Body of pancreas (tissue), 4 donors: ENCODE measurements at regions not wholly inside any gene's neighbourhood (a gene's known extent, or its start where the extent isn't known, plus 50 kb on each side); places are given as distances from the start of the nearest gene placed in this dataset.
"Not testable (repeated sequence)": the region's sequence is repeated elsewhere in the genome, so short reads cannot be mapped to it uniquely, and the experiment has no call there.

Experiments used
- ATAC-seq: fragments of 150-250 bp; one replicate; pipeline ENCODE4 v1.9.1; 2016
- DNase-seq, 4 donors: peaks; one replicate each; pipeline ENCODE4 v3.0.0-alpha.2; 2019
- H3K27ac ChIP-seq, 4 donors: fragments of 200-600 bp; sonication (generic); 1 replicate in 3 of 4; 2 replicates in 1 of 4; pipeline versions ENCODE4 v1.5.1 to v1.6.1; 2016 to 2019; ENCODE audit warnings: mild to moderate bottlenecking in 1 of 4, mixed read lengths in 1 of 4, moderate library complexity in 1 of 4
- H3K27me3 ChIP-seq, 2 donors: fragments of 200-600 bp; sonication (generic); one replicate each; pipeline ENCODE4 v1.6.0; 2016; ENCODE audit warnings: mild to moderate bottlenecking in 1 of 2
- H3K36me3 ChIP-seq, 2 donors: fragments of 200-600 bp; sonication (generic); replicated peaks in 1 of 2; 2 replicates each; pipeline ENCODE4 v1.5.1; 2016; ENCODE audit warnings: low read depth in 2 of 2; ENCODE audit not compliant: insufficient read depth in 1 of 2
- H3K4me1 ChIP-seq: fragments of 200-600 bp; sonication (generic); one replicate; pipeline ENCODE4 v1.6.0; 2016
- H3K4me3 ChIP-seq, 2 donors: fragments of 200-600 bp; sonication (generic); 1 replicate in 1 of 2; 2 replicates in 1 of 2; pipeline ENCODE4 v1.5.1; 2016 to 2019
- H3K9me3 ChIP-seq, 3 donors: fragments of 200-600 bp; sonication (generic); 1 replicate in 2 of 3; 2 replicates in 1 of 3; pipeline ENCODE4 v1.5.1; 2016
- CTCF ChIP-seq, 7 experiments: fragments of 450-650 bp in 4 of 7; fragments of 200-600 bp in 3 of 7; sonication (generic) in 3 of 7; IDR thresholded peaks; one replicate each; pipeline ENCODE4 v1.5.1; 2016 to 2019; ENCODE audit warnings: antibody characterized with exemption in 7 of 7
- POLR2A ChIP-seq, 3 donors: fragments of 450-650 bp; IDR thresholded peaks; one replicate each; pipeline ENCODE4 v1.6.1; 2016; ENCODE audit warnings: antibody characterized with exemption in 3 of 3, mild to moderate bottlenecking in 2 of 3
- WGBS, 2 donors: methylation state at CpG; one replicate each; pipeline ENCODE4 v1.1.5; 2017; 5-methylcytosine and 5-hydroxymethylcytosine counted together
- intact Hi-C: fragments of 100-400 bp; cut with DNase I; formaldehyde crosslinking; loops from one replicate; pipeline ENCODE4 v1.15.1; 2023

- no peaks in the 10 kb centered on the region for H3K4me1 ChIP-seq
- DNase-seq, result no peak
- intact Hi-C loops, result no loop called here
- H3K27ac ChIP-seq, result no peak overlapping the region
- TF ChIP-seq POLR2A (IDR thresholded peaks at IDR 0.05) (no peak), CTCF (IDR thresholded peaks at IDR 0.05) (no peak)
- no peaks in the 10 kb centered on the region for H3K36me3 ChIP-seq
- no peaks in the 10 kb centered on the region for H3K27me3 ChIP-seq
- no peak overlapping the region for H3K4me3 ChIP-seq
- 51 to 53% methylated on average over 2 of the region's 2 CpGs for WGBS, 2 donors
- no peak for ATAC-seq
- no peaks in the 10 kb centered on the region for H3K9me3 ChIP-seq
These were observed 268.5 kb downstream of the SATB2 start for GRCh38 chr2:199189229-199189628.

- no peak for TF ChIP-seq CTCF (IDR thresholded peaks at IDR 0.05)
- TF ChIP-seq POLR2A (IDR thresholded peaks at IDR 0.05), result no peak
- no peaks in the 10 kb centered on the region for H3K4me1 ChIP-seq
- intact Hi-C loops, result no loop called here
- no peaks in the 10 kb centered on the region for H3K9me3 ChIP-seq
- H3K4me3 ChIP-seq, result no peak overlapping the region
- H3K27me3 ChIP-seq, result no peaks in the 10 kb centered on the region
- DNase-seq (no peak), ATAC-seq (no peak)
- H3K27ac ChIP-seq, result no peak overlapping the region
- WGBS, 2 donors, result 28 to 29% methylated on average over 2 of the region's 2 CpGs
- H3K36me3 ChIP-seq, result no peaks in the 10 kb centered on the region
These were observed 271.4 kb downstream of the SATB2 start for GRCh38 chr2:199186301-199186751.

- H3K4me3 ChIP-seq, H3K36me3 ChIP-seq, H3K9me3 ChIP-seq, intact Hi-C loops, H3K27ac ChIP-seq, H3K4me1 ChIP-seq, ATAC-seq, H3K27me3 ChIP-seq, DNase-seq: not testable (repeated sequence)
- 54 to 65% methylated on average over 5 of the region's 5 CpGs for WGBS, 2 donors
These were observed 272.6 kb downstream of the SATB2 start for GRCh38 chr2:199185174-199185573.

GRCh38 chr2:199163613-199164458, 293.9 kb downstream of the SATB2 start:
- no peak for TF ChIP-seq CTCF (IDR thresholded peaks at IDR 0.05)
- no peak for TF ChIP-seq POLR2A (IDR thresholded peaks at IDR 0.05)
- DNase-seq, result no peak
- no peaks in the 10 kb centered on the region for H3K27me3 ChIP-seq
- whole genome bisulfite sequencing, 2 donors, result 57 to 62% methylated on average over 5 of the region's 5 CpGs
- H3K36me3 ChIP-seq, result no peaks in the 10 kb centered on the region
- no peaks in the 10 kb centered on the region for H3K9me3 ChIP-seq
- intact Hi-C loops, result no loop called here
- no peak for ATAC-seq
- no peaks in the 10 kb centered on the region for H3K4me1 ChIP-seq
- no peak overlapping the region for H3K27ac ChIP-seq
- H3K4me3 ChIP-seq, result no peak overlapping the region

GRCh38 chr2:199160677-199161465, 296.9 kb downstream of the SATB2 start:
- intact Hi-C loops, result no loop called here
- Histone ChIP-seq H3K4me3 (no peak overlapping the region), H3K9me3 (no peaks in the 10 kb centered on the region), H3K27me3 (no peaks in the 10 kb centered on the region), H3K36me3 (no peaks in the 10 kb centered on the region), H3K27ac (no peak overlapping the region), H3K4me1 (no peaks in the 10 kb centered on the region)
- WGBS, 2 donors, result 68 to 73% methylated on average over 1 of the region's 1 CpG
- ATAC-seq (no peak), DNase-seq (no peak)
- TF ChIP-seq CTCF (IDR thresholded peaks at IDR 0.05) (no peak), POLR2A (IDR thresholded peaks at IDR 0.05) (no peak)
